GM12891 (cell line): ENCODE measurements at regions not wholly inside any gene's neighbourhood (a gene's known extent, or its start where the extent isn't known, plus 50 kb on each side); places are given as distances from the start of the nearest gene placed in this dataset.
"Not testable (repeated sequence)": the region's sequence is repeated elsewhere in the genome, so short reads cannot be mapped to it uniquely, and the experiment has no call there.

Source experiments
- PAX5 ChIP-seq: IDR thresholded peaks from 2 replicates; pipeline ENCODE4 v1.6.1; 2011; ENCODE audit warnings: low read length, moderate library complexity, mild to moderate bottlenecking; ENCODE audit not compliant: insufficient read depth, severe bottlenecking
- POLR2A ChIP-seq: IDR thresholded peaks from 2 replicates; pipeline ENCODE4 v1.6.1; 2011; ENCODE audit warnings: low read depth, low read length, control low read depth
- POLR2AphosphoS5 ChIP-seq: IDR thresholded peaks from 2 replicates; pipeline ENCODE4 v1.6.1; 2011; ENCODE audit warnings: low read depth, low read length, control low read depth
- TAF1 ChIP-seq: IDR thresholded peaks from 2 replicates; pipeline ENCODE4 v1.6.1; 2011; ENCODE audit warnings: low read depth, low read length, control low read depth

DNA sequence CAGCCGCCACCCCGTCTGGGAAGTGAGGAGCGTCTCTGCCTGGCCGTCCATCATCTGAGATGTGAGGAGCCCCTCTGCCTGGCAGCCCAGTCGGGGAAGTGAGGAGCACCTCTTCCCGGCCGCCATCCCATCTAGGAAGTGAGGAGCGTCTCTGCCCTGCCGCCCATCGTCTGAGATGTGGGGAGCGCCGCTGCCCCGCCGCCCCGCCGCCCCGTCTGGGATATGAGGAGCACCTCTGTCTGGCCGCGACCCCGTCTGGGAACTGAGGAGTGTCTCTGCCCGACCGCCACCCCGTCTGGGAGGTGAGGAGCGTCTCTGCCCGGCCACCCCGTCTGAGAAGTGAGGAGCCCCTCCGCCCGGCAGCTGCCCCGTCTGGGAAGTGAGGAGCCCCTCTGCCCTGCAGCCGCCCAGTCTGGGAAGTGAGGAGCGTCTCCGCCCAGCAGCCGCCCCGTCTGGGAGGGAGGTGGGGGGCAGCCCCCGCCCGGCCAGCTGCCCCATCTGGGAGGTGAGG, 94.3 kb downstream of the BAMBI start:
- not testable (repeated sequence) for TF ChIP-seq POLR2AphosphoS5, POLR2A, PAX5, TAF1
